Left ventricle myocardium inferior (tissue), 1 donor: ENCODE measurements at regions not wholly inside any gene's neighbourhood (a gene's known extent, or its start where the extent isn't known, plus 50 kb on each side); places are given as distances from the start of the nearest gene placed in this dataset.

Experiments used
- DNase-seq: peaks from one replicate; pipeline ENCODE4 v3.0.0-alpha.2; 2020
- H3K27ac ChIP-seq: fragments of 200-600 bp; replicated peaks from 2 replicates; pipeline ENCODE4 v1.8.0; 2021
- H3K27me3 ChIP-seq: fragments of 200-600 bp; 2 replicates; pipeline ENCODE4 v1.8.0; 2021; ENCODE audit warnings: low read depth
- H3K36me3 ChIP-seq: fragments of 200-600 bp; 2 replicates; pipeline ENCODE4 v1.8.0; 2021
- H3K4me1 ChIP-seq: fragments of 200-600 bp; 2 replicates; pipeline ENCODE4 v1.8.0; 2021
- H3K4me3 ChIP-seq: fragments of 200-600 bp; 2 replicates; pipeline ENCODE4 v1.8.0; 2021; ENCODE audit warnings: mild to moderate bottlenecking, moderate library complexity
- H3K9me3 ChIP-seq: fragments of 200-600 bp; replicated peaks from 2 replicates; pipeline ENCODE4 v1.8.0; 2021
- CTCF ChIP-seq: fragments of 200-600 bp; IDR thresholded peaks from 2 replicates; pipeline ENCODE4 v1.8.0; 2021; ENCODE audit warnings: antibody characterized with exemption, mild to moderate bottlenecking, borderline replicate concordance
- intact Hi-C: fragments of 100-400 bp; cut with micrococcal nuclease; formaldehyde crosslinking; loops from one replicate; pipeline ENCODE4 v1.11.0; 2022
- donor health status: DM: no; HTN: yes; CAD: no; lungs with severe emphysema.

- intact Hi-C loops = no loop called here
- peaks cover 21% of the 10 kb centered on the region for H3K9me3 ChIP-seq
- no peak for TF ChIP-seq CTCF
- H3K4me1 ChIP-seq = no peaks in the 10 kb centered on the region
- H3K4me3 ChIP-seq = no peak overlapping the region
- no peak for DNase-seq
- no peak overlapping the region for H3K27ac ChIP-seq
- H3K36me3 ChIP-seq = no peaks in the 10 kb centered on the region
- no peaks in the 10 kb centered on the region for H3K27me3 ChIP-seq
Measured at GRCh38 chr6:48272518-48272917, 161.5 kb upstream of the PTCHD4 start.

- no peak overlapping the region for H3K27ac ChIP-seq
- DNase-seq = no peak
- TF ChIP-seq CTCF = no peak
- no peaks in the 10 kb centered on the region for H3K9me3 ChIP-seq
- no peak overlapping the region for H3K4me3 ChIP-seq
- H3K4me1 ChIP-seq = no peaks in the 10 kb centered on the region
- no peaks in the 10 kb centered on the region for H3K27me3 ChIP-seq
- H3K36me3 ChIP-seq = no peaks in the 10 kb centered on the region
- intact Hi-C loops = no loop called here
Measured at GRCh38 chr6:48255094-48255493, 144.1 kb upstream of the PTCHD4 start.

- no peak overlapping the region for H3K27ac ChIP-seq
- intact Hi-C loops = no loop called here
- no peaks in the 10 kb centered on the region for H3K9me3 ChIP-seq
- no peaks in the 10 kb centered on the region for H3K36me3 ChIP-seq
- no peaks in the 10 kb centered on the region for H3K27me3 ChIP-seq
- H3K4me1 ChIP-seq = no peaks in the 10 kb centered on the region
- no peak overlapping the region for H3K4me3 ChIP-seq
- no peak for DNase-seq
- TF ChIP-seq CTCF = no peak
Measured at GRCh38 chr6:48249071-48249470, 138.1 kb upstream of the PTCHD4 start.

- no peak overlapping the region for H3K4me3 ChIP-seq
- no peak for DNase-seq
- no peaks in the 10 kb centered on the region for H3K36me3 ChIP-seq
- no peaks in the 10 kb centered on the region for H3K27me3 ChIP-seq
- intact Hi-C loops = no loop called here
- TF ChIP-seq CTCF = no peak
- H3K4me1 ChIP-seq = no peaks in the 10 kb centered on the region
- H3K27ac ChIP-seq = no peak overlapping the region
- peaks cover 2% of the 10 kb centered on the region for H3K9me3 ChIP-seq
Measured at GRCh38 chr6:48243071-48243470, 132.1 kb upstream of the PTCHD4 start.

- Histone ChIP-seq H3K9me3 (peaks cover 30% of the 10 kb centered on the region), H3K36me3 (no peaks in the 10 kb centered on the region), H3K4me3 (no peak overlapping the region), H3K27me3 (no peaks in the 10 kb centered on the region), H3K4me1 (no peaks in the 10 kb centered on the region), H3K27ac (no peak overlapping the region)
- no peak for TF ChIP-seq CTCF
- DNase-seq = no peak
- intact Hi-C loops = no loop called here
Measured at GRCh38 chr6:48240287-48240686, 129.3 kb upstream of the PTCHD4 start.

- H3K27me3 ChIP-seq = no peaks in the 10 kb centered on the region
- no peak overlapping the region for H3K27ac ChIP-seq
- no peaks in the 10 kb centered on the region for H3K4me1 ChIP-seq
- H3K9me3 ChIP-seq = peaks cover 40% of the 10 kb centered on the region
- no peak for DNase-seq
- no peaks in the 10 kb centered on the region for H3K36me3 ChIP-seq
- intact Hi-C loops = no loop called here
- TF ChIP-seq CTCF = no peak
- H3K4me3 ChIP-seq = no peak overlapping the region
Measured at GRCh38 chr6:48236375-48236774, 125.4 kb upstream of the PTCHD4 start.
